Left lung (tissue), 4 donors: ENCODE measurements at regions not wholly inside any gene's neighbourhood (a gene's known extent, or its start where the extent isn't known, plus 50 kb on each side); places are given as distances from the start of the nearest gene placed in this dataset.

Source experiments
- ATAC-seq: fragments of 200-7000 bp; cut with Tn5 transposase; one replicate; pipeline ENCODE4 v1.9.1; 2020; ENCODE audit warnings: moderate library complexity
- DNase-seq, 4 donors: peaks; one replicate each; pipeline ENCODE4 v3.0.0-alpha.2; 2013 to 2020
- H3K27ac ChIP-seq, 2 donors: fragments of 200-600 bp; sonication (generic) in 1 of 2; one replicate each; pipeline versions ENCODE4 v1.5.0 to v1.8.0; 2020 to 2021
- H3K27me3 ChIP-seq, 2 donors: fragments of 200-600 bp; sonication (generic) in 1 of 2; one replicate each; pipeline versions ENCODE4 v1.5.0 to v1.8.0; 2020 to 2021
- H3K36me3 ChIP-seq, 2 donors: fragments of 200-600 bp; sonication (generic) in 1 of 2; one replicate each; pipeline versions ENCODE4 v1.5.0 to v1.8.0; 2020 to 2021
- H3K4me1 ChIP-seq, 2 donors: fragments of 200-600 bp; one replicate each; pipeline ENCODE4 v1.8.0; 2021
- H3K4me3 ChIP-seq, 2 donors: fragments of 200-600 bp; sonication (generic) in 1 of 2; one replicate each; pipeline versions ENCODE4 v1.5.0 to v1.8.0; 2020 to 2021; ENCODE audit warnings: mild to moderate bottlenecking in 1 of 2
- H3K9me3 ChIP-seq, 2 donors: fragments of 200-600 bp; sonication (generic) in 1 of 2; one replicate each; pipeline versions ENCODE4 v1.5.0 to v1.8.0; 2020 to 2021
- intact Hi-C, 2 donors: fragments of 100-400 bp; cut with DNase I; formaldehyde crosslinking; loops; one replicate each; pipeline versions ENCODE4 v1.11.2 to v1.14.2; 2022
- TF ChIP-seq, protein P1 (sequence below), 2 donors: fragments of 200-600 bp; sonication (generic) in 1 of 2; IDR thresholded peaks; one replicate each; pipeline versions ENCODE4 v1.5.0 to v1.8.0; 2021; ENCODE audit warnings: antibody characterized with exemption in 2 of 2
- donor health status: DM: no; HTN: yes; CAD: no.
- donor health status: DM: no; HTN: no; CAD: no.

DNA sequence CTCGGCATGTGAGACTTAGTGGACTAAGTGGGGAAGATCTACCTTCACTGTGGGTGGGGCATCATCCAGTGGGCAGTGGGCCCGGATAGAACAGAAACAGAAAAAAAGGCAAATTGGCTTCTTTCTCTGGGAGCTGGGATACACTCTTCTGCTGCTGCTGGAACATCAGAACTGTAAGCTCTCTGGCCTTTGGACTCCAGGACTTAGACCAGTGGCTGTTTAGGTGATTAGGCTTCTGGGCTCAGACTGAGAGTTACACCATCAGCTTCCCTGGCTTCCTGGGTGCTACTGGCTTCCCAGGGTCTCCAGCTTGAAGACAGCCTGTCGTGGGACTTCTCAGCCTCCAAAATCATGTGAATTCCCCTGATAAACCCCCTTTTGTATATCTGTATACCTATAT is 122.7 kb upstream of the SLC28A3 start:
- no peak for DNase-seq
- Histone ChIP-seq H3K27ac (no peak overlapping the region), H3K4me1 (no peaks in the 10 kb centered on the region), H3K9me3 (no peaks in the 10 kb centered on the region), H3K36me3 (no peaks in the 10 kb centered on the region), H3K27me3 (no peaks in the 10 kb centered on the region), H3K4me3 (no peak overlapping the region)
- ATAC-seq: no peak
- TF ChIP-seq, protein P1, sequence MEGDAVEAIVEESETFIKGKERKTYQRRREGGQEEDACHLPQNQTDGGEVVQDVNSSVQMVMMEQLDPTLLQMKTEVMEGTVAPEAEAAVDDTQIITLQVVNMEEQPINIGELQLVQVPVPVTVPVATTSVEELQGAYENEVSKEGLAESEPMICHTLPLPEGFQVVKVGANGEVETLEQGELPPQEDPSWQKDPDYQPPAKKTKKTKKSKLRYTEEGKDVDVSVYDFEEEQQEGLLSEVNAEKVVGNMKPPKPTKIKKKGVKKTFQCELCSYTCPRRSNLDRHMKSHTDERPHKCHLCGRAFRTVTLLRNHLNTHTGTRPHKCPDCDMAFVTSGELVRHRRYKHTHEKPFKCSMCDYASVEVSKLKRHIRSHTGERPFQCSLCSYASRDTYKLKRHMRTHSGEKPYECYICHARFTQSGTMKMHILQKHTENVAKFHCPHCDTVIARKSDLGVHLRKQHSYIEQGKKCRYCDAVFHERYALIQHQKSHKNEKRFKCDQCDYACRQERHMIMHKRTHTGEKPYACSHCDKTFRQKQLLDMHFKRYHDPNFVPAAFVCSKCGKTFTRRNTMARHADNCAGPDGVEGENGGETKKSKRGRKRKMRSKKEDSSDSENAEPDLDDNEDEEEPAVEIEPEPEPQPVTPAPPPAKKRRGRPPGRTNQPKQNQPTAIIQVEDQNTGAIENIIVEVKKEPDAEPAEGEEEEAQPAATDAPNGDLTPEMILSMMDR (IDR thresholded peaks at IDR 0.05): no peak
- intact Hi-C loops: no loop called here

DNA sequence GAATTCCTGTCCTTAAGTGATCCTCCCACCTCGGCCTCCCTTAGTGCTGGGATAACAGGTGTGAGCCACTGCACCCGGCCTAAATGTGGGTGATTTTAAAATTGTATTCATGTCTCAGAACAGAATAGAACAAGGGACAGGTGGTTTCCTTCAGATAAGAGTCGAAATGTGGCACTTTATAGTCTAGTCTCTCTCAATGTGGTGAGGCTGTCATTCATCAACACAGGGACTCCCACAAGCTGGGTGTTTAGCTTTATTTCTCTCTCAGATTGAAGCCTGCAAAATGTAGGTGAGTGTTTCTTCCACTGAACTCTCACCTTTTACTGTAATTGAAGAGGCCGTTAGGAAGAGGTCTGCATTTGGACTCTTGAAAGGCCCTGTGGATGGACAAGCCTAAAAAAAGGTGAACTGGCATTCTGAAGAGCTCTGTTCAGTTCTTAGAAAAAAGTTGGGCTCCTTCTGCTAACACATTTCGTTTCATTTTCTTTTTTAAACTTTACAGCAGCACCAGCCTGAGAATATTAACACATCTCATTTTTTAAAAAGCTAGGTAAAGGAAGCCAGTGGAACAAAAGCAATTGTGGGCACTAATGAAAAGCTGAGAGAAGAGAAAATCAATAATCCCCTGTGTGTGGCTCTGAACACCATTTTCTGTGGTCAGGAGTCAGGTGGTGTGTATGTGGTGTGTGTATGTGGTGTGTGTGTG is 126.2 kb upstream of the SLC28A3 start:
- ATAC-seq: no peak
- TF ChIP-seq, protein P1 (IDR thresholded peaks at IDR 0.05): no peak
- intact Hi-C loops: no loop called here
- no peaks in the 10 kb centered on the region for H3K9me3 ChIP-seq
- H3K4me3 ChIP-seq: no peak overlapping the region
- H3K27me3 ChIP-seq: no peaks in the 10 kb centered on the region
- no peak for DNase-seq
- H3K27ac ChIP-seq: no peak overlapping the region
- H3K4me1 ChIP-seq: no peaks in the 10 kb centered on the region
- no peaks in the 10 kb centered on the region for H3K36me3 ChIP-seq

DNA sequence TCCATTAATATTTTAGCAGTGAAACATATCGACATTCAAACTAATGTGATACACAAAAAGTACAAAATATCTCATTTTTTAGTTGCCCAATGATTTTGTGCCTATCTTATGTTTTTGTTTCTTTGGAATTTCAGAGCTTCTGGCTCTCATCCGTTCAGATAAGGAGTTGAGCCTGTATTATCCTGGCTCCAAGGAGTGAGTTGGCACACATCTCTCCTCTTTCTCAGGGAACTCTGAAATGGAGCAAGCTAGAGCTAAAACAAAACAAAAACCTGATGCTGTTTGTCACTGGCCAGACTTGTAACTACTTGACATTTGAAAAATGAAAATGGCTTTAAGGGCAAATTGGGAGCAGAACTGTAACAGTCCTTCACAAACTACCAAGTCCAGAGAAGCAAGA is 131.3 kb upstream of the SLC28A3 start:
- no peaks in the 10 kb centered on the region for H3K27me3 ChIP-seq
- H3K9me3 ChIP-seq: no peaks in the 10 kb centered on the region
- no peak for DNase-seq
- TF ChIP-seq, protein P1 (IDR thresholded peaks at IDR 0.05): no peak
- intact Hi-C loops: no loop called here
- no peak overlapping the region for H3K4me3 ChIP-seq
- H3K36me3 ChIP-seq: no peaks in the 10 kb centered on the region
- no peaks in the 10 kb centered on the region for H3K4me1 ChIP-seq
- no peak overlapping the region for H3K27ac ChIP-seq
- ATAC-seq: no peak

DNA sequence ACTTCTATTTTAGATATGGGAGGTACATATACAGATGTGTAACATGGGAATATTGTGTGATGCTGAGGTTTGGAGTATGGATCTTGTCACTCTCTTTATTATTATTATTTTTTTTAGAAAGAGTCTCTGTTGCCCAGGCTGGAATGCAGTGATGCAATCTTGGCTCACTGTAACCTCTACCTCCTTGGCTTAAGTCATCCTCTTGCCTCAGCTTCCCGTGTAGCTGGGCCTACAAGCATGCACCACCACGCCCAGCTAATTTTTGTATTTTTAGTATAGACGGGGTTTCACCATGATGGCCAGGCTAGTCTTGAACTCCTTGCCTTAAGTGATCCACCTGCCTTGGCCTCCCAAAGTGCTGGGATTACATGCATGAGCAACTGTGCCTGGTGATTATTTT is 138.4 kb upstream of the SLC28A3 start:
- no peaks in the 10 kb centered on the region for H3K4me1 ChIP-seq
- ATAC-seq (no peak), DNase-seq (no peak)
- no peaks in the 10 kb centered on the region for H3K36me3 ChIP-seq
- no peaks in the 10 kb centered on the region for H3K27me3 ChIP-seq
- H3K27ac ChIP-seq: no peak overlapping the region
- H3K4me3 ChIP-seq: no peak overlapping the region
- TF ChIP-seq, protein P1 (IDR thresholded peaks at IDR 0.05): no peak
- intact Hi-C loops: no loop called here
- H3K9me3 ChIP-seq: no peaks in the 10 kb centered on the region

DNA sequence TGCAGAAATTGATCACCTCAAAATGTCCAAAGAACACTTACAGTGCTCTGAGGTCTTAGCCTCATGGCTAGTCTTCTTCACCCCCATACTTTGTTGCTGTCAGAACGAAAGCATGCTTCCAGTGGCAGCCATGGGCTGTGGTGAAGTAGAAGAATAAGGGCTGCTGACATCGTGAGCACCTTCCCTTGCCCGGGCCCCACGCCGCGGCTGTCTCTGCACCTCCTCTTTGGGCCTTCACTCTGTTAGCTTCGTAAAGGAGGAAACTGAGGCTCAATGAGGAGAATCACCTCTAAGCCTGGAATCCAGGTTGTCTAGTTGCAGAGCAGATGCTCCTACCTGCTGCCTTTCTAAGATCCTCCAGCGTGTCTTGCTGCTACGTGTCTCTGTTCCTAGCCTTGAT is 139.5 kb upstream of the SLC28A3 start:
- Histone ChIP-seq H3K27ac (no peak overlapping the region), H3K27me3 (no peaks in the 10 kb centered on the region), H3K4me3 (no peak overlapping the region), H3K4me1 (no peaks in the 10 kb centered on the region), H3K36me3 (no peaks in the 10 kb centered on the region), H3K9me3 (no peaks in the 10 kb centered on the region)
- intact Hi-C loops: no loop called here
- no peak for DNase-seq
- TF ChIP-seq, protein P1 (IDR thresholded peaks at IDR 0.05): no peak
- no peak for ATAC-seq
